Keratinocyte (primary cell): ENCODE measurements at regions not wholly inside any gene's neighbourhood (a gene's known extent, or its start where the extent isn't known, plus 50 kb on each side); places are given as distances from the start of the nearest gene placed in this dataset.

Experiments
- DNase-seq: peaks from one replicate; pipeline ENCODE4 v3.0.0-alpha.2; 2011; ENCODE audit warnings: low read depth, missing footprints, low spot score
- FAIRE-seq: peaks from 2 replicates; lab custom pipeline; 2011; peaks lifted over from hg19 to GRCh38; lab: Jason Lieb, UNC
- H2AFZ ChIP-seq: 2 replicates; pipeline ENCODE4 v1.6.0; 2012; ENCODE audit warnings: low read length, control low read depth, inconsistent platforms; ENCODE audit not compliant: control insufficient read depth
- H3K27ac ChIP-seq: 2 replicates; pipeline ENCODE4 v1.5.1; 2011; ENCODE audit warnings: low read length; ENCODE audit not compliant: control insufficient read depth, insufficient read depth
- H3K27me3 ChIP-seq: 3 replicates; pipeline ENCODE4 v1.6.0; 2011; ENCODE audit warnings: low read length; ENCODE audit not compliant: control insufficient read depth, insufficient read depth; ENCODE audit errors: extremely low read depth
- H3K36me3 ChIP-seq, 2 experiments: 2 replicates in 1 of 2; 3 replicates in 1 of 2; pipeline ENCODE4 v1.5.1; 2011; ENCODE audit warnings: low read length in 2 of 2, mild to moderate bottlenecking in 1 of 2; ENCODE audit not compliant: control insufficient read depth in 2 of 2, insufficient read depth in 2 of 2; ENCODE audit errors: extremely low read depth in 1 of 2
- H3K4me1 ChIP-seq: 3 replicates; pipeline ENCODE4 v1.5.1; 2011; ENCODE audit warnings: low read length; ENCODE audit not compliant: control insufficient read depth, insufficient read depth; ENCODE audit errors: extremely low read depth
- H3K4me2 ChIP-seq: 3 replicates; pipeline ENCODE4 v1.6.0; 2011; ENCODE audit warnings: low read depth, low read length; ENCODE audit not compliant: control insufficient read depth, insufficient read depth; ENCODE audit errors: extremely low read depth
- H3K4me3 ChIP-seq, 3 experiments: fragments of 200-600 bp in 1 of 3; sonication (generic) in 1 of 3; 2 replicates in 2 of 3; 3 replicates in 1 of 3; pipeline ENCODE4 v1.5.1; 2011 to 2016; ENCODE audit warnings: low read length in 3 of 3, mild to moderate bottlenecking in 3 of 3, control low read depth in 2 of 3, inconsistent platforms in 1 of 3, low read depth in 1 of 3, mixed read lengths in 1 of 3, mixed run types in 1 of 3, moderate library complexity in 1 of 3; ENCODE audit not compliant: control insufficient read depth in 2 of 3, insufficient read depth in 2 of 3; ENCODE audit errors: extremely low read depth in 1 of 3
- H3K79me2 ChIP-seq: 2 replicates; pipeline ENCODE4 v1.6.0; 2012; ENCODE audit warnings: low read length; ENCODE audit not compliant: control insufficient read depth, insufficient read depth
- H3K9ac ChIP-seq: 3 replicates; pipeline ENCODE4 v1.6.0; 2011; ENCODE audit warnings: low read length; ENCODE audit not compliant: control insufficient read depth, insufficient read depth; ENCODE audit errors: extremely low read depth
- H3K9me1 ChIP-seq: 3 replicates; pipeline ENCODE4 v1.6.0; 2011; ENCODE audit warnings: low read length; ENCODE audit not compliant: control insufficient read depth, insufficient read depth; ENCODE audit errors: extremely low read depth
- H3K9me3 ChIP-seq: 2 replicates; pipeline ENCODE4 v1.5.1; 2012; ENCODE audit warnings: low read depth, low read length; ENCODE audit not compliant: control insufficient read depth
- H4K20me1 ChIP-seq: 3 replicates; pipeline ENCODE4 v1.6.0; 2011; ENCODE audit warnings: low read length; ENCODE audit not compliant: control insufficient read depth, insufficient read depth; ENCODE audit errors: extremely low read depth
- EZH2 ChIP-seq: IDR thresholded peaks from one replicate; pipeline ENCODE4 v1.6.1; 2012; ENCODE audit warnings: inconsistent platforms, mild to moderate bottlenecking, low read length, moderate library complexity
- dilution Hi-C: fragments of 300-500 bp; cut with MboI; formaldehyde crosslinking; loops from one replicate; pipeline ENCODE4 v1.7.0; 2020; ENCODE audit warnings: low sequenced_read_pairs; ENCODE audit not compliant: extremely low pct_ligation_motif_present
- TF ChIP-seq, protein P1 (sequence below), 3 experiments: IDR thresholded peaks in 1 of 3; conservative IDR thresholded peaks in 1 of 3; optimal IDR thresholded peaks in 1 of 3; 2 replicates in 2 of 3; 3 replicates in 1 of 3; pipeline versions ENCODE3 to v1.5.1; 2011; ENCODE audit warnings: low read length in 3 of 3, mild to moderate bottlenecking in 3 of 3, moderate library complexity in 2 of 3, control low read depth in 1 of 3, inconsistent platforms in 1 of 3; ENCODE audit not compliant: insufficient read depth in 2 of 3; ENCODE audit errors: extremely low read depth in 1 of 3

DNA sequence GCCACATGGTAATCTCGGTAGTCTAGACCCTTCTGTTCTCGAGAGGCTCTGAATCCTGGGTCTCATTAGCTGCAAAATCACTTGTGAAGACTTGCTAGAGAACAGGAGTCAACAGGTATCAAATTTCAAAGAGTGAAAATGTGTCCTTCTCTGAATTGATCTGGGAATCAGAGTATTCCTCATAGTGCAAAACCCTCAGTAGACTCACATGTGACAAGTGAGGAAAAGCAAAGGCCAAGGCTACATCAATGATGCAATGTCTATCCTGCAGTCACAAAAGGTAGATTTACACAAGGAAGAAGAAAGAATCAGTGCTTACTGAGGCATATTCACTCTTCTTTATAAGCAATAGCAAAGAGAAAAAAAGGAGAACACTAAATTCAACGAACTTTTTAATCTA, 1220.0 kb upstream of the GJE1 start:
- Histone ChIP-seq H3K9me1 (no peaks in the 10 kb centered on the region), H3K9me3 (no peaks in the 10 kb centered on the region), H3K79me2 (no peaks in the 10 kb centered on the region), H3K4me1 (no peaks in the 10 kb centered on the region), H3K4me3 (no peak overlapping the region), H3K27me3 (no peaks in the 10 kb centered on the region), H4K20me1 (no peaks in the 10 kb centered on the region), H2AFZ (peak overlapping the region; percentile 44), H3K27ac (no peak overlapping the region), H3K36me3 (no peaks in the 10 kb centered on the region), H3K4me2 (no peak overlapping the region), H3K9ac (no peak overlapping the region)
- no peak for TF ChIP-seq EZH2
- TF ChIP-seq, protein P1, sequence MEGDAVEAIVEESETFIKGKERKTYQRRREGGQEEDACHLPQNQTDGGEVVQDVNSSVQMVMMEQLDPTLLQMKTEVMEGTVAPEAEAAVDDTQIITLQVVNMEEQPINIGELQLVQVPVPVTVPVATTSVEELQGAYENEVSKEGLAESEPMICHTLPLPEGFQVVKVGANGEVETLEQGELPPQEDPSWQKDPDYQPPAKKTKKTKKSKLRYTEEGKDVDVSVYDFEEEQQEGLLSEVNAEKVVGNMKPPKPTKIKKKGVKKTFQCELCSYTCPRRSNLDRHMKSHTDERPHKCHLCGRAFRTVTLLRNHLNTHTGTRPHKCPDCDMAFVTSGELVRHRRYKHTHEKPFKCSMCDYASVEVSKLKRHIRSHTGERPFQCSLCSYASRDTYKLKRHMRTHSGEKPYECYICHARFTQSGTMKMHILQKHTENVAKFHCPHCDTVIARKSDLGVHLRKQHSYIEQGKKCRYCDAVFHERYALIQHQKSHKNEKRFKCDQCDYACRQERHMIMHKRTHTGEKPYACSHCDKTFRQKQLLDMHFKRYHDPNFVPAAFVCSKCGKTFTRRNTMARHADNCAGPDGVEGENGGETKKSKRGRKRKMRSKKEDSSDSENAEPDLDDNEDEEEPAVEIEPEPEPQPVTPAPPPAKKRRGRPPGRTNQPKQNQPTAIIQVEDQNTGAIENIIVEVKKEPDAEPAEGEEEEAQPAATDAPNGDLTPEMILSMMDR (optimal IDR thresholded peaks at IDR 0.05 in 1 of 3, IDR thresholded peaks at IDR 0.05 in 1 of 3, conservative IDR thresholded peaks at IDR 0.05 in 1 of 3; ENCODE audit: extremely low read depth in 1 of 3, insufficient read depth in 2 of 3, low read length in 3 of 3), result no peak
- no peak for DNase-seq
- dilution Hi-C loops, result no loop called here
- FAIRE-seq, result peak; percentile 48

DNA sequence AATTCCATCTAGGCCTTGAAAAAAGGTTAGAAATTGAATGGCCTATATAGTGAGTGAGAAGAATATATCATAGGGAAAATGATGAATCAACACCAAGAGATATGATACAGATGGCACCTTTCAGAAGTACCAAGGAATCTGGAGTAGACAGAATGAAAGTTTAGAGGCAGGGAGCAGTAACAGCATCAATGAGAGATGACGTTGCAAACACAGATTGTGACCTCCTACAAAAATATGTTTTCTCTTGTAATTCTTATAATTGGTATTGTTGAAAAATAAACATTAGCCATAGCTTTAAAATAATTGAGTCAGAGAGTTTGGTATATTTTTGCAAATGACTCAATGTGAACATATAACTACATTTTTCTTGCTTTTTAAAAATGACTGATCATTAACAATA, 1223.1 kb upstream of the GJE1 start:
- no peak overlapping the region for H2AFZ ChIP-seq
- no peak overlapping the region for H3K9ac ChIP-seq
- H3K4me2 ChIP-seq, result no peak overlapping the region
- H3K27ac ChIP-seq, result no peak overlapping the region
- H3K79me2 ChIP-seq, result no peaks in the 10 kb centered on the region
- FAIRE-seq (no peak), DNase-seq (no peak)
- TF ChIP-seq, protein P1 (optimal IDR thresholded peaks at IDR 0.05 in 1 of 3, IDR thresholded peaks at IDR 0.05 in 1 of 3, conservative IDR thresholded peaks at IDR 0.05 in 1 of 3; ENCODE audit: extremely low read depth in 1 of 3, insufficient read depth in 2 of 3, low read length in 3 of 3), result no peak
- no peak for TF ChIP-seq EZH2
- H4K20me1 ChIP-seq, result no peaks in the 10 kb centered on the region
- dilution Hi-C loops, result no loop called here
- H3K9me3 ChIP-seq, result no peaks in the 10 kb centered on the region
- H3K9me1 ChIP-seq, result no peaks in the 10 kb centered on the region
- no peaks in the 10 kb centered on the region for H3K4me1 ChIP-seq
- H3K36me3 ChIP-seq, result no peaks in the 10 kb centered on the region
- no peaks in the 10 kb centered on the region for H3K27me3 ChIP-seq
- H3K4me3 ChIP-seq, result no peak overlapping the region
